PC-9 (cell line): ENCODE measurements at regions not wholly inside any gene's neighbourhood (a gene's known extent, or its start where the extent isn't known, plus 50 kb on each side); places are given as distances from the start of the nearest gene placed in this dataset.

Experiments used
- BruUV-seq: library from RNA; stranded (reverse); fragments of 400-500 nt; replicated peaks from 2 replicates; lab custom pipeline; 2021; lab: Mats Ljungman, UMichigan
- CTCF ChIA-PET: fragments of 300-600 bp; sonication (Branson Sonifier 250); formaldehyde crosslinking; loops from one replicate; lab custom pipeline; 2022; ENCODE audit warnings: antibody characterized with exemption; lab: Charles Lee
- POLR2A ChIA-PET: fragments of 300-600 bp; sonication (Branson Sonifier 250); formaldehyde crosslinking; loops from one replicate; lab custom pipeline; 2022; ENCODE audit warnings: antibody characterized with exemption; ENCODE audit not compliant: unreplicated experiment; lab: Charles Lee
- DNase-seq, 2 experiments: peaks; one replicate each; pipeline versions ENCODE4 v3.0.0 to v3.0.0-alpha.2; 2015 to 2022; ENCODE audit warnings: mixed read lengths in 1 of 2
- H2AFZ ChIP-seq: fragments of 200-600 bp; sonication (generic); 2 replicates; pipeline ENCODE4 v1.8.1; 2017; ENCODE audit warnings: antibody characterized with exemption
- H3F3A ChIP-seq: fragments of 200-600 bp; sonication (generic); 2 replicates; pipeline ENCODE4 v1.8.1; 2017; ENCODE audit warnings: antibody characterized with exemption, mild to moderate bottlenecking, low read depth; ENCODE audit not compliant: insufficient read depth
- H3K27ac ChIP-seq: fragments of 200-600 bp; sonication (generic); 2 replicates; pipeline ENCODE4 v1.6.1; 2016; ENCODE audit warnings: mixed run types
- H3K27me3 ChIP-seq: fragments of 200-600 bp; sonication (generic); 2 replicates; pipeline ENCODE4 v1.6.1; 2016; ENCODE audit warnings: low read depth, mixed run types; ENCODE audit not compliant: insufficient read depth
- H3K36me3 ChIP-seq: fragments of 200-600 bp; sonication (generic); 2 replicates; pipeline ENCODE4 v1.6.1; 2016; ENCODE audit warnings: low read depth, mixed run types
- H3K4me1 ChIP-seq: fragments of 200-600 bp; sonication (generic); replicated peaks from 2 replicates; pipeline ENCODE4 v1.6.1; 2016; ENCODE audit warnings: mixed run types; ENCODE audit not compliant: insufficient read depth
- H3K4me2 ChIP-seq: fragments of 200-600 bp; sonication (generic); 2 replicates; pipeline ENCODE4 v1.6.1; 2017; ENCODE audit warnings: mixed run types
- H3K4me3 ChIP-seq: fragments of 200-600 bp; sonication (generic); 2 replicates; pipeline ENCODE4 v1.6.1; 2016; ENCODE audit warnings: mixed run types
- H3K79me2 ChIP-seq: fragments of 200-600 bp; sonication (generic); 2 replicates; pipeline ENCODE4 v1.6.1; 2017; ENCODE audit warnings: low read depth, mixed run types
- H3K9me2 ChIP-seq: fragments of 200-600 bp; sonication (generic); 2 replicates; pipeline ENCODE4 v1.8.1; 2017; ENCODE audit warnings: mild to moderate bottlenecking; ENCODE audit not compliant: insufficient read depth
- H3K9me3 ChIP-seq: fragments of 200-600 bp; sonication (generic); 2 replicates; pipeline ENCODE4 v1.8.1; 2016; ENCODE audit warnings: low read depth; ENCODE audit not compliant: insufficient read depth
- H4K20me1 ChIP-seq: fragments of 200-600 bp; sonication (generic); 2 replicates; pipeline ENCODE4 v1.8.1; 2017; ENCODE audit not compliant: insufficient read depth
- CTCF ChIP-seq: fragments of 200-600 bp; sonication (generic); conservative IDR thresholded peaks from 2 replicates; pipeline ENCODE4 v1.6.1; 2017; ENCODE audit warnings: mixed run types, antibody characterized with exemption, mild to moderate bottlenecking, moderate library complexity
- EZH2 ChIP-seq: fragments of 200-600 bp; sonication (generic); IDR thresholded peaks from 2 replicates; pipeline ENCODE4 v1.8.0; 2017; ENCODE audit warnings: antibody characterized with exemption, low read depth
- intact Hi-C: fragments of 100-400 bp; cut with micrococcal nuclease; formaldehyde crosslinking; loops from one replicate; pipeline ENCODE4 v1.10.0; 2022; ENCODE audit not compliant: unreplicated experiment

GRCh38 chr9:85108746-85109145, 439.2 kb downstream of the NTRK2 start:
- no peak for DNase-seq
- Histone ChIP-seq H3K79me2 (no peaks in the 10 kb centered on the region), H3F3A (no peaks in the 10 kb centered on the region), H3K27ac (no peak overlapping the region), H3K9me3 (no peaks in the 10 kb centered on the region), H3K9me2 (no peaks in the 10 kb centered on the region), H2AFZ (no peak overlapping the region), H3K4me3 (no peak overlapping the region), H3K36me3 (no peaks in the 10 kb centered on the region), H3K4me2 (no peak overlapping the region), H3K27me3 (no peaks in the 10 kb centered on the region; the same call in 1 of the 2 replicates), H4K20me1 (no peaks in the 10 kb centered on the region), H3K4me1 (no peaks in the 10 kb centered on the region)
- BruUV-seq = no TSS peak
- CTCF ChIA-PET = interaction anchor here (0.7 kb wide), 1 partner anchor 501 kb away, joined by 3 read pairs; no protein-coding TSS in a partner anchor
- POLR2A ChIA-PET = no interaction called here
- intact Hi-C loops = no loop called here
- TF ChIP-seq CTCF (no peak), EZH2 (no peak)

- Histone ChIP-seq H3K9me3 (no peaks in the 10 kb centered on the region), H3K9me2 (no peaks in the 10 kb centered on the region), H3K36me3 (no peaks in the 10 kb centered on the region), H3K4me1 (no peaks in the 10 kb centered on the region), H4K20me1 (no peaks in the 10 kb centered on the region), H3K4me3 (no peak overlapping the region), H3K79me2 (no peaks in the 10 kb centered on the region), H3K27me3 (peaks cover 2% of the 10 kb centered on the region; the same call in 1 of the 2 replicates), H3K27ac (no peak overlapping the region), H2AFZ (no peak overlapping the region), H3F3A (no peaks in the 10 kb centered on the region), H3K4me2 (no peak overlapping the region)
- BruUV-seq = no TSS peak
- intact Hi-C loops = no loop called here
- CTCF ChIA-PET = no interaction called here
- no peak for DNase-seq
- TF ChIP-seq EZH2 (no peak), CTCF (no peak)
- POLR2A ChIA-PET = no interaction called here
Observed at GRCh38 chr9:85108229-85108628, 438.7 kb downstream of the NTRK2 start.

- POLR2A ChIA-PET = no interaction called here
- CTCF ChIA-PET = no interaction called here
- TF ChIP-seq CTCF (no peak), EZH2 (no peak)
- no peak for DNase-seq
- Histone ChIP-seq H3K9me2 (no peaks in the 10 kb centered on the region), H4K20me1 (no peaks in the 10 kb centered on the region), H3K36me3 (no peaks in the 10 kb centered on the region), H2AFZ (no peak overlapping the region), H3F3A (no peaks in the 10 kb centered on the region), H3K79me2 (no peaks in the 10 kb centered on the region), H3K4me2 (no peak overlapping the region), H3K4me1 (no peaks in the 10 kb centered on the region), H3K27me3 (peaks cover 12% of the 10 kb centered on the region; the same call in 1 of the 2 replicates), H3K27ac (no peak overlapping the region), H3K4me3 (no peak overlapping the region), H3K9me3 (no peaks in the 10 kb centered on the region)
- no TSS peak for BruUV-seq
- intact Hi-C loops = no loop called here
Observed at GRCh38 chr9:85089188-85089969, 419.9 kb downstream of the NTRK2 start.
